HG03135 (cell line): ENCODE measurements at regions not wholly inside any gene's neighbourhood (a gene's known extent, or its start where the extent isn't known, plus 50 kb on each side); places are given as distances from the start of the nearest gene placed in this dataset.
"Not testable (repeated sequence)": the region's sequence is repeated elsewhere in the genome, so short reads cannot be mapped to it uniquely, and the experiment has no call there.

Experiments
- ATAC-seq: cut with Tn5 transposase; IDR thresholded peaks from one replicate; pipeline ENCODE4 v1.9.1; 2021; ENCODE audit warnings: mild to moderate bottlenecking, moderate library complexity; ENCODE audit not compliant: unreplicated experiment

DNA sequence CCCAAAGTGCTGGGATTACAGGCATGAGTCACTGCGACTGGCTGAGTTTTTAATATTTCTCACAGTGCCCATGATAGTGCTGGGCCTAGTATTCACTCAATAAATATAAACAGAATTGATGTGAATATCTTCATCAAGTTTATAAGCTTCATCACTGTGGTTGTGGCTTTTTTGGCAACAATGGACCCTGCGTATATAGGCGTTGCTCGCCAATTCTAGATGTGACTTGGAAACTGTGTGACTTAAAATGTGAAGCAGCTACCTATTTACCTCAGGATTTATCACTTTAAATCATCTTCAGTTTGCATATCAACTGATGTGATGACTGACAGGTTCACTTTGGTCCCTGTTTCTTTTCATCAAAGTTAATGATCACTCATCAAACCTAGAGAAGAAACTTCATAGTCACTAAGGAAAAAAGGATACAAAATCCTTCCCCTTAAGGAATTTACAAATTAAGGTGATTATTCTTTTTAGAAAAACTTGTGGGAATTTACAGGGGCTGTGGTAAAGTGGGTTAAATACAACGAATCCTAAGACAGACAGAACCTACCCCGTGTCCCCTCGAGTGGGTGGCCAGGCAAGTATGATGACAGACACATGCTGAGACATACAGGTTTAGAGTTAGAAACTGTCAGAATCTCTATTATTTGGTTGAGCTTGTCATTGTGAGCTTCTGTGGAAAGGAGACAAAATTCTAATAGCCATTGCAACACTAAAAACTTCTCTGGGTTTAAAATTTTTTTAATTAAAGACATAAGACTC lies 101.3 kb downstream of the AKAP11 start:
- no peak for ATAC-seq

DNA sequence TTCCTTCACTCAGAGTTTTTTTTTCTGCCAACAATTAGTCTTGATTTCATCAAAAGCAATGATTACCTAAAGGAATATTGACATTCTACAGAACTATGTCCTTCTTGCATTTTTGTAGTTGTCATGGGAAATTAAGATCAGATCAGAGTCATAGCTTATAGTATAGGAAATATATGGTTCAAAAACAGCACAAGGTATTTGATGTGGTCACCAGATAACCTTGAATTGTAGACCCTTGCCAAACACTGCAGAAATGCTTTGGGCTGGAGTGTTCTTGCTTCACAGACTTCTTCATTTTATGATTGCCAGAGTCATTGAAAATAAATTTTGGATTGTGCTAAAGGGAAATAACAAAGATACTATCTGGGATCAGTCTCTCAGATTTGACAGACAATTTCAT lies 103.7 kb downstream of the AKAP11 start:
- ATAC-seq: no peak

DNA sequence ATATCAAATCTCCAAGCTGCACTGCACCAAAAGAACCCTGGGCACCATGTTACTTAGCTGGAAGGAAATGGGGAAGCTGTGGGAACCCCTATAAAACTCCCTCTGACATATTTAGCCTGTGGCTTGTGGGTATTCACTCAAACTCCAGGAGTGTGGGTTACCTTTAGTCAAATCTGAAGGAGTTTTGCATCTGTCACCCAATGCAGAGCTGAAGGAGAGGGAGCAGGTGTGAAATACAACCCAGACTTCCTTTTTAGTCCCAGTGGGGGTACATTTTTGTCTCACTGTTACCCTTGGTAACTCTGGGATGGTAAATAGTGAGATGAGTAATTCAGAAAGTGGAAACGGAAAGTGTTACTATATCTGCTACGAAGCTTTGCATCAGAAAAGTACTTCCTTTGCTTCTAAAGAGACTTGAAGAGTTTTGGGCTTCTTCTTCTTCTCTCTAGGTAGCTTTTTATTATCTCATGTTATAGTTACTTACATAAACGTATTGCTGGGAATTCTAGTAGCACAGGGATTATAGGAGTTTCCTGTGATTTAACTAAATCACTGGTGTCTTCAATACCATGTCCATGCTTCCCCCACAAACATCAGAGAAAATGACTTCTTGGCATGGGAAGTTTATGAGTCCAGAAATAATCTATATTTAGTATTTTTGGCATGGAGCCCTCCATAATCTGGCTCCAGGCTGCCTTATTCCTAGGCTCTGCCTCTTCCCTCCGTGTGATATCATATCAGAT lies 105.9 kb downstream of the AKAP11 start:
- ATAC-seq: peak; percentile 79

DNA sequence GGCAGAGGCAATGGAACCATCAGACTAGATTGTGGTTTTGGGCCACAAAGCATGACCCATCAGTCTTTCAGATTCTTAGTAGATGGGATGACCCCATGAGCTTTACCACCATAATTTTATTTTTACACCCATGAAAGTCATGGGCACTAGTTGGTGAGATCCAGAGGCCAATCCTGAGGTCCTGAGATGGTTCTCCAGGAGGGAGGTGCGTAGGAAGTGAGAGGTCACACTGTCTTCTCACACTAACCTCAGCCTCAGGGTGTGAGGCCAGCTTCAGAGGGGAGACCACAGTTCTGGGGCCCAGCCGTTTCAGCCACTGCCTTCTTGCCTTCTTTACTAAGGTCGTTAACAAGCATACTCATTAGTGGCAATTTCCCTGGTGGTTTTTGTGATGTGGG lies 106.4 kb downstream of the AKAP11 start:
- ATAC-seq: peak; percentile 16

DNA sequence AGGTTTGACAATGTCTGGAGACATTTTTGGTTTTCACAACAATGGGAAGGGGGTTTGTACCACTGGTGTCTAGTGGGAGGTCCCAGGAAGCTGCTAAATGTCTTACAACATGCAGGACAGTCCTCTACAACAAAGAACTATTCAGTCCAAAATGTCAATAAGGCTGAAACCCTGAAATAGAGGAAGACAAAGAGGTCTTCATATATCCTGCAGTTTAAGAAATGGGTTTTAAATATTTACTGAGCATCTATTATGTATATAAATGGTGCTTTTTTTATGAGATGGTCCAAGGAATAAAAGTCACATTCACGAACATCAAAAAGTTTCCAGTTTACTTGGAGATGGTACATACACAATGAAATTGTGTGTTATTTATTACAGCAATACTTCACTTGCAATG lies 107.3 kb downstream of the AKAP11 start:
- no peak for ATAC-seq

DNA sequence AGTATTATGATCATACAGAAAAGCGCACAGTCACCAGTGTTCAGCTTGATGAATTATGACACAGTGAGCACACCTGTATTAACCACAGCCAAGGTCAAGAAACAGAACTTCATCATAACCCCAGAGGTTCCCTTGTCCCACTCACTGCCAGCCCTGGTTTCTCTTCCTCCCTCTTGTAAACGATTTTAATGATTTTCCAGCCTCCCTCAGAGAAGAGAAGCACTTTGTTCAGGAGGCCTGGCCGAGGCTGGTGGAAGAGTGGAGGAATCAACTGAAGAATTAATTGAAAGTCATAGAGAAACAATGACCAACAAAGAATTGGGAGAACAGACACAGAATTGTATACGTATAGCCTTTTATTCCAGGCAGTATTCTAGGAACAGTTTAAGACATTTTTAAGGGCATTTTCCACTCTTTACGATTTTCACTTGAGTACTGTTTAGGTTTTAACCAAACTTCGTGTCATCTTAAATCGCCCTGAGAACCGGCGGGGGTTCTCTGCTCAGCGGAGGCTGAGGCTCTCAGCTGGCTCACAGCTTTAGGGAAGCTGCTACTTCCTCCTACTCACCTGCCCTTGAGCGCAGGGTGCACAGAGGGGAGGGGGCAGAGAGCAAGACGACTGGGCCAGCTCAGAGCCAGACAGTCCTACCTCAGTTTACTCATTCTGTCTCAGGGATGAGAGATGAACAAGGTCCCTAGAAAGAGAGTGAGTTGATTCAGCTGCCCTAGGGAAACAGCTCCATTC lies 108.6 kb downstream of the AKAP11 start:
- ATAC-seq: peak; percentile 47

DNA sequence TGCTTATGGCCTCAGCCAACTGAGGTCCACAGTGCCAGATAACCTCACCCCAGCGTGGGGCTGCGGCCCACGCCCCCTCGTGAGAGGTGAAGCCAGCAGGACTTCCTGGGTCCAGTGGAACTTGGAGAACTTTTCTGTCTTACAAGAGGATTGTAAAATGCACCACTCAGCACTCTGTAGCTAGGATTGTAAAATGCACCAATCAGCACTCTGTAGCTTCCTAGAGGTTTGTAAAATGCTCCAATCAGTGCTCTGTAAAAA lies 109.1 kb downstream of the AKAP11 start:
- ATAC-seq: no peak

DNA sequence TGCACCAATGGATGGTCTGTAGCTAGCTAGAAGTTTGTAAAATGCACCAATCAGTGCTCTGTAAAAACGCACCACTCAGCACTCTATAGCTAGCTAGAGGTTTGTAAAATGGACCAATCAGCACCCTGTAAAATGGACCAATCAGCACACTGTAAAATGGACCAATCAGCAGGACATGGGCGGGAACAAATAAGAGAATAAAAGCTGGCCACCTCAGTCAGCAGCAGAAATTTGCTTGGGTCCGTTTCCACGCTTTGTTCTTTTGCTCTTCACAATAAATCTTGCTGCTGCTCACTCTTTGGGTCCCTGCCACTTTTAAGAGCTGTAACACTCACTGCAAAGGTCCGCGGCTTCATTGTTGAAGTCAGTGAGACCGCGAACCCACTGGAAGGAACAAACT lies 109.5 kb downstream of the AKAP11 start:
- ATAC-seq: not testable (repeated sequence)

DNA sequence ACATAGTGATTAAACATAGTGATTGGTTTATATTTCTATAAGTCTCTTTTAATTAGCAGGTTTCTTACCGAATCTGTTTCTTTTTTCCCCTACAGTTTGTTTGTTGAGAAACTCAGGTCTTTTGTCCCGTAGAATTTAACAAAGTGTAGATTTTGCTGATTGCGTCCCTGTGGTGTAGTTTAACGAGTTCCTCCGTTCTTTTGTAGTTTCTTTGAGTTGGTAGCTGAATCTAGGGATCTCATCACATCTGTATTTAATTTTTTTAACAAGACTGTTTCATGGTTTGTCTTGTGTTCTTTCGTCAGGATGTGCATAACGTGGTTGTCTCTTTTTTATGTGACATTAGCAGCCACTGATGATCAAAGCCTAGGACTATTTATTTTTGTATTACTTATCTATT lies 111.1 kb downstream of the AKAP11 start:
- ATAC-seq: no peak

DNA sequence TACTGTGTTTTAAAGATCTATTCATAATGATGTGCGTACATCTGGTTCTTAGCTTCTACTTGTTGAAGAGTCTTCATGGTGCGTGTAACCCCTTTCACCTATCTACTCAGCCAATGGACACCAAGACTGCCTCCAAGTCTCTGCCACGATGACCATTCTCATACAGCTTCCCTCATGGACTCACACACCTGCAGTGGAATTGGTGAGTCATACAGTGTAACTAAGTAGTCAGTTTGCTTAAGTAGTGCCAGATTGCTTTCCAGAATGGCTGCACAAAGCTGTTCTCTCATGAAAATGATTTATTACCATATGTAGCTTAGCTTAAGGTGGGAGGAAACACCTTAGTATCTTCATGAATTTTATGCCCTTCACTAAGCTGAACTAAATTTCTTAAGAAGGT lies 112.3 kb downstream of the AKAP11 start:
- ATAC-seq: no peak

DNA sequence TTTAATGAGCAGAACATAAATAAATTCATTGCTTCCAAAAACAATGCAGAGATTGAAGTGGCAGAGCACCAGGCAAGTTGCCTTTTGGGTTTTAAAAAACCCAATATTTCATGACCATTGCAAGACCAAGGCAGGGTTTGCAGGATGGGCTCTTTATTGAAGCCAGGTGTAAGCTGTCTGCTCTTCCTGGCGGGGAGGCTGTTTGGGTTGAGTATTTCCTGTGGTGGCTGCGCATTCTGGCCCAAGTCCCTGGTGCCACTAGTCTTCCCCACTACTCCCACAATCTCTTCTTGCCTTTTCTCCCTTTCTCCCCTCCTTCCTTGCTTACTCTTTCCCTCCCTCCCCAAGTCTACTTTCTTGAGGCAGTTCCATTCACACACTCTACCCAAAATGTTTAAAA lies 116.4 kb downstream of the AKAP11 start:
- no peak for ATAC-seq

DNA sequence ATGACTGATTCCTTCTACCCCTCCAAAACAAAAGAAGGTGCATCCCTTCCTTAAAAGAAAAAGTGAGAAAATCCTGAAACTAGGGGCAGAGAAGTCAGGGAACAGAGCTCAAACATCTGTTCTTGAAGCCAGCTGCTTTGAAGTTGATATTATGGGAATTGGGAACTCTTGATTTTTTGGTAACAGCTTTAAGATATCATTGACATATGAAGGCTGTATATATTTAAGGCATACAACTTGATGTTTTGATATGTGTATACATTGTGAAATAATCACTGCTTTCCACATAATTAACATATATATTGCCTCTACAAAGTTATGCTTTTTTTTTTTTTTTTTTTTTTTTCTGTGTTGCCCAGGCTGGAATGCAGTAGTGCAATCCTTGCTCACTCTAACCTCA lies 117.1 kb downstream of the AKAP11 start:
- ATAC-seq: no peak

DNA sequence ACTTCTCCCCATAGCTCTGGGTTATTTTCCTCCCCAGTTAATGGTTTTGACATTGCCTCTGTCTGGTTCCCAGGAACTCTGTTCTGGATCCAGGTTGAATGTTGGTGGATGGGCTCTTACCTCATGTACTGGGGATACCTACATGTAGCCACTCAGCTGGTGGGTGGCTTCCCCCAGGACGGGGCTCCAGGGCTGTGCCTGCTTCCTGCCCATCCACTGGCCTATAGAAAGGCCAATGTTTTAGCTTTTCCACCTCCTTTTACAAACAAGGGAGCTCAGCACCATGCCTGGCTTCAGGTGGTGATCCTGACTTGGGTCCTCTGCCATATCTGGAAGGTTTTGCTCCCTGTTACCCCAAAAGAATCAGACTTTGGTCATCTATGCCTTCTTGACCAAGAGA lies 120.2 kb downstream of the AKAP11 start:
- ATAC-seq: no peak

DNA sequence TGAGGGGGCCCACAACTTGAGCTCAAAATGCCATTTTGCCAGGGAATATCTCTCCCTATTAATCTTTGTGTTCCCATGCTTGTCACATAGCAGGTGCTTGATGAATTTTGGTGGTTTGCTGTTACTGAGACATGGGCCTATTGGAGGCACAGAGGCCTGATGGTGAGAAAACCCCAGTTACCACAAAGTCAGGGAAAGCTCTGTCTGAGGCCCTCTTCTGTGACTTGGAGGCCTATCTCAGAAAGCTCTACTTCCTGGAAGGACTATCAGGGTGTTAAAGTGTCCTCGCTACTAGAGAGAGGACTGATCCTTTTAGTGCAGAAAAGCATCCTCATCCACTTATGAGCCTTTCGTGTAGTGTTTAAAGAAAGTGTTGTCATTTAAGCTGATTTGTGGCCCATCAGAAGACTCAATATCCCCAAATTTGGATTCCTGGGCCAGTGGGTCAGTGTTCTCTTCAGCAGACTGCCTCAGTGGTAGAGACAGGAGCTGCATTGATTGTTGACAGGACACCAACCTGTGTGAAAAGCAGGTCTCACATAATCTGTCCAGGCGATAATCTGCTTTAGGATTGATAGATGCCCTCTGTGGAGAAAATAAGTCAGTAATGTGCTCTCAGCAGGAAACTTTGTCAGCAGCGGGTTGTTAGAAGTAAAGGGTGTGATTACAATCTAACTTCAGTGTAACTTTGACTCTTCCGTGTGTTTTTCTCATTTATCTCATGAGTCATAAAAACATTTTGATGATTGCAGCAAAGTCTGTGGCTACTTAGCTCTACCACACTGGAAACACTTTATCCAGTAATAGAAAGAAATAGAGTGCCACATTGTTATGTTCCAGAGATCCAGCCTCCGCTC lies 121.0 kb downstream of the AKAP11 start:
- no peak for ATAC-seq

DNA sequence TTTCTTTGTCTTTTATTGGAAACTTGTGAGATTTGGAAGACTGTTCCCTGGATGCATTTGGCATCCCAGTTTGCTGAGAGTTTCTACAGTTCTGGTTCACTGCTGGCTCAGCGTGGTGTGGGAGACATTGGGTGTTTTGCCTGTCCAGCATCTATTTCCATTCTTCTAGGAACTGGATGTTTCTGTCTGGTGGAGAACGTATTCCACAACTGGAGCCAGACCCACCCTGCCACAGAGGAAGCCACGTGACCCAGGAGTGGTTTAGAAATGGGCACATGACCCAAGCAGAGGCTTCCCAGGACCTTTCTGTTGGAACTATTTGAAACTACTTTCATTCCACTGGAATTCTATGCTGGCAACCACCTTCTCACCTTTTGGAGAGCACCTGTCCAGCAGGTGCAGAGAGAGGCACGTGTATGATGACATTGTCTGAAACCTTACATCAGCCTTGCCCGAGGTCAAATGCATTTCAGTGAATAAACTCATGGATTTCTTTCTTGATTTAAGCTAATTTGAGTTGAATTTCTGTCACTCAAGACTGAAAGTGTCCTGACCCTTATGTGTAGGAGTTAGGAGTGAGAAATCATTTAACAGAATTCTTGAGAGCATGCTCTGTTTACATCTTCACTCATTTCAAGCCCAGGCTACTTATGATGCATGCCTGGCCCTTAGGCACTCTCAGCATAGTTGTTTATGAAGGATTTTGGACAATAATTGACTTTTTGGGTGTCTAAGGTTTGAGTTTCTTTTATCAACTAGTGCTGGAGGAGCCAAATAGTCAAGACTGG lies 121.8 kb downstream of the AKAP11 start:
- no peak for ATAC-seq

DNA sequence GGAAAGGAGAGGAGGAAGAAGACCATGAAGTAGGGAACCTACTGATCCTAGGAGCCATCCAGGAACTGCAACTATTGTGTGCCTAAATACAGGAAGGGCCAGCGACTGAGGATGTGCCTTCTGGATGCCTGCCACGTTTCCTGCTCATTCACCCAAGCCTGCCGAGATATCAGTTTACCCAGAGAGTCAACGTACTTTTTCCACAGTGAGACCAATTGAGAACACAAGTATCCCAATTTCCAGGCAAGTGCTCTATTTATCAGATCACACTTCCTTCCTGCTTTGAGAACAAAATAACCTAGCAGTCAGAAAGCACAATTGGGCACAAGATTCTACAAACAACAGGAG lies 122.4 kb downstream of the AKAP11 start:
- ATAC-seq: no peak

DNA sequence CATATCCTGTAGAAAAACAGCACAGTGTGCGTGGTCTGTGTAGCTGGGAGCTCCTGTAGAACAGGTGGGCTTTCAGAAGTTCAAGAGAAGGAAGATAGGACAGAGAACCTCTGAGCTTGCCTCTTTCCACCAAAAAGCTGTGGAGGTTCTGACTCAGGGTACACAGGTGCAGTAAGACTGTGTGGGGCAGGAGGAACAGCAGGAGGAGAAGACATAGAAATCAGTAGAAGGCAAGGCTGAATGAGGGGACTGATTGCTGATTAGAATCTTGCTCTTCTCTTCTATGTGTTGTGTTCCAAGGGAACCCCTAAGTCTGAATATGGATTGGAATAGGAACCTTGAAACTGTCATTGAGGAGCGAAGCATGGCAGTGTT lies 122.7 kb downstream of the AKAP11 start:
- no peak for ATAC-seq

DNA sequence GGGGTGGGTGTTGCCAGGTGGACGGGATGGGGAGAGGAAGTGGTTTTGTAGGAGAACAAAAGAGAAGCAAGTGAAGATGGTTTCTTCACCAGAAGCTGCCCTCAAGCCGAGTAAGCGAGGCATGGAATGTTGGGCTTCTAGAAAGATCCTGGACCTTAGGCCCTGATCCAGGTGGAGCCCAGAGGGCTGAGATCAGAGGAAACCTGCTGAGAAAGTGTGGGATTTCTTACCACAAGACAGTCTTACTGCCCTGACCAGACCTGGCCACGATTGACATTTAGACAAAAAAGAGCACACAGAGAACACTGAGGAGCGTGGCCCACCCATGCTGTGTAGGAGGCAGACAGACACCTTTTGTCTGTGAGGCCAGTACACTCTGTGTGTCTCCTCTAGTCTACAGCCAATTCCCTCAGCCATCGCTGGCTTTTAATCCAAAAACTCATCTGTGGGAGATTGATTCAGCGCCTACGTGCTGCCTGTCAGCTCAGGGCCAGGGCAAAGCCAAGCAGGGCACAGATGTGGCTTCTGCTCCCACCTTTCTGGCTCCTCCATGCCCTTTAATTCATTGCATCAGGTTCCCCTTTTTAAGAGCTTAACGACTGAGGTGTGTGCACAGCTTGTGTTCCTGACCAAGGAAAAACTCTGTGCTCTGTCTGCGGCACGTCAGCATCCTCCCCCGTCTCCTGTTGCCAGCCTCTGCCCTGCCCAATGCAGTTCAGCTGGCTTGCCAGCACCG lies 123.3 kb downstream of the AKAP11 start:
- ATAC-seq: no peak

DNA sequence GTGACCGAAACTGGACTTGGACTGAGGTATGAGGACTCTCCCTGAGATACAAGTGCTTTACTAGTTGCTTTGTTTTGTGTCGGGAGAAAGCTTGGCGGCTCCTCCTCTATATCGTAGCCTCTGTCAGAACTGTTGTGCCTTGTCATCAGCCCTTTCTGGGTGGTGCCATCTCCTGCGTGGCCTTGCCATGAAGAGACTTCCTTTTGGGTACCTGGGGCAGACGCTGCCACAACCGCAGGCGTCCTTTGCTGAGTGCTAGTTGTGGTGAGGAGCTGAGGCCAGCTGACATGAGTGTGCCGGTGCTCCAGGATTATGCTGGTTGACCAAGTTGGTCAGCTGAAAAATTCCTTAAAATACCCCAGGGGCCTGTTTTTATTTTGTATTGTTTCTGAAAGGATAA lies 124.5 kb downstream of the AKAP11 start:
- ATAC-seq: no peak
